Esophagus muscularis mucosa (tissue), 4 donors: ENCODE measurements at regions not wholly inside any gene's neighbourhood (a gene's known extent, or its start where the extent isn't known, plus 50 kb on each side); places are given as distances from the start of the nearest gene placed in this dataset.
"Not testable (repeated sequence)": the region's sequence is repeated elsewhere in the genome, so short reads cannot be mapped to it uniquely, and the experiment has no call there.

Experiments used
- DNase-seq: peaks from one replicate; pipeline ENCODE4 v3.0.0-alpha.2; 2017; ENCODE audit errors: extremely low spot score
- H3K27ac ChIP-seq, 4 donors: fragments of 200-600 bp; sonication (generic); replicated peaks in 1 of 4; 1 replicate in 3 of 4; 2 replicates in 1 of 4; pipeline ENCODE4 v1.5.1; 2016 to 2019; ENCODE audit warnings: mild to moderate bottlenecking in 1 of 4
- H3K27me3 ChIP-seq, 4 donors: fragments of 200-600 bp; sonication (generic); one replicate each; pipeline versions ENCODE4 v1.5.1 to v1.6.0; 2016 to 2019
- H3K36me3 ChIP-seq, 4 donors: fragments of 200-600 bp; sonication (generic); one replicate each; pipeline ENCODE4 v1.5.1; 2016 to 2019
- H3K4me1 ChIP-seq, 4 donors: fragments of 200-600 bp; sonication (generic); one replicate each; pipeline ENCODE4 v1.5.1; 2016 to 2019
- H3K4me3 ChIP-seq, 4 donors: fragments of 200-600 bp; sonication (generic); 1 replicate in 2 of 4; 2 replicates in 2 of 4; pipeline ENCODE4 v1.5.1; 2016 to 2019; ENCODE audit warnings: mild to moderate bottlenecking in 4 of 4, moderate library complexity in 1 of 4
- H3K9me3 ChIP-seq, 4 donors: fragments of 200-600 bp; sonication (generic); 1 replicate in 3 of 4; 2 replicates in 1 of 4; pipeline ENCODE4 v1.5.1; 2016 to 2019
- EP300 ChIP-seq: sonication (generic); formaldehyde crosslinking; IDR thresholded peaks from one replicate; pipeline ENCODE4 v1.6.1; 2017; ENCODE audit warnings: antibody characterized with exemption
- POLR2A ChIP-seq: fragments of 450-650 bp; IDR thresholded peaks from one replicate; pipeline ENCODE4 v1.6.1; 2017; ENCODE audit warnings: antibody characterized with exemption, moderate library complexity, mild to moderate bottlenecking, low read depth
- POLR2AphosphoS5 ChIP-seq, 2 donors: sonication (generic); formaldehyde crosslinking; IDR thresholded peaks; one replicate each; pipeline ENCODE4 v1.6.1; 2017; ENCODE audit warnings: antibody characterized with exemption in 2 of 2
- WGBS: methylation state at CpG from one replicate; pipeline ENCODE4 v1.1.5; 2018; 5-methylcytosine and 5-hydroxymethylcytosine counted together
- intact Hi-C: fragments of 100-400 bp; cut with DNase I; formaldehyde crosslinking; loops from one replicate; pipeline ENCODE4 v1.15.1; 2023
- TF ChIP-seq, protein P1 (sequence below), 3 experiments: fragments of 200-600 bp in 2 of 3; fragments of 450-650 bp in 1 of 3; sonication (generic) in 2 of 3; IDR thresholded peaks; one replicate each; pipeline ENCODE4 v1.5.1; 2017 to 2019; ENCODE audit warnings: antibody characterized with exemption in 3 of 3, mild to moderate bottlenecking in 2 of 3, moderate library complexity in 1 of 3

DNA sequence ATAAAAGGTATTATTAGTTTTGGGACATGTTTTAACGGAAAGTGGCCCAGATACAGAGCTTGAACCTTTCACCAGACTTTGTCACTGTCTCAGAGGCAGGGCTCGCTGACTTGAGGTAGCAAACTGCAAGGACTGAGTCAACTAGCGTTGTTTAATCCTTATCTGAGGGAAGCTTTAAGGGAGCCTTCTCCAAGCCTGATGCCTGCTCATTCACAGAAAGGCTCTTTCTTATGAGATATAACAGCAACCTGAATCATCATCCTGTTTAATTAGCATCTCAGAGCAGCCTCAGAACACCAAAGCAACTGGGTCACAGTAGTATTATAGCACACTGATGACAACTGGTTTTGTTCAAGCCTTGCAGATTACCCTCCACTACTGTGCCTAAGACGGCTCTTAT lies 54.2 kb upstream of the CYP2D6 start:
- DNase-seq: no peak
- no peaks in the 10 kb centered on the region for H3K27me3 ChIP-seq
- H3K27ac ChIP-seq: no peak overlapping the region
- WGBS: 96% methylated on average over 4 of the region's 4 CpGs
- peaks cover 7 to 36% (median 15%) of the 10 kb centered on the region in 4 donors for H3K4me1 ChIP-seq
- no peaks in the 10 kb centered on the region for H3K9me3 ChIP-seq
- intact Hi-C loops: no loop called here
- H3K36me3 ChIP-seq: no peaks in the 10 kb centered on the region
- H3K4me3 ChIP-seq: no peak overlapping the region
- TF ChIP-seq, protein P1, sequence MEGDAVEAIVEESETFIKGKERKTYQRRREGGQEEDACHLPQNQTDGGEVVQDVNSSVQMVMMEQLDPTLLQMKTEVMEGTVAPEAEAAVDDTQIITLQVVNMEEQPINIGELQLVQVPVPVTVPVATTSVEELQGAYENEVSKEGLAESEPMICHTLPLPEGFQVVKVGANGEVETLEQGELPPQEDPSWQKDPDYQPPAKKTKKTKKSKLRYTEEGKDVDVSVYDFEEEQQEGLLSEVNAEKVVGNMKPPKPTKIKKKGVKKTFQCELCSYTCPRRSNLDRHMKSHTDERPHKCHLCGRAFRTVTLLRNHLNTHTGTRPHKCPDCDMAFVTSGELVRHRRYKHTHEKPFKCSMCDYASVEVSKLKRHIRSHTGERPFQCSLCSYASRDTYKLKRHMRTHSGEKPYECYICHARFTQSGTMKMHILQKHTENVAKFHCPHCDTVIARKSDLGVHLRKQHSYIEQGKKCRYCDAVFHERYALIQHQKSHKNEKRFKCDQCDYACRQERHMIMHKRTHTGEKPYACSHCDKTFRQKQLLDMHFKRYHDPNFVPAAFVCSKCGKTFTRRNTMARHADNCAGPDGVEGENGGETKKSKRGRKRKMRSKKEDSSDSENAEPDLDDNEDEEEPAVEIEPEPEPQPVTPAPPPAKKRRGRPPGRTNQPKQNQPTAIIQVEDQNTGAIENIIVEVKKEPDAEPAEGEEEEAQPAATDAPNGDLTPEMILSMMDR (IDR thresholded peaks at IDR 0.05): no peak
- TF ChIP-seq POLR2A (no peak), EP300 (no peak), POLR2AphosphoS5 (IDR thresholded peaks at IDR 0.05) (no peak)

DNA sequence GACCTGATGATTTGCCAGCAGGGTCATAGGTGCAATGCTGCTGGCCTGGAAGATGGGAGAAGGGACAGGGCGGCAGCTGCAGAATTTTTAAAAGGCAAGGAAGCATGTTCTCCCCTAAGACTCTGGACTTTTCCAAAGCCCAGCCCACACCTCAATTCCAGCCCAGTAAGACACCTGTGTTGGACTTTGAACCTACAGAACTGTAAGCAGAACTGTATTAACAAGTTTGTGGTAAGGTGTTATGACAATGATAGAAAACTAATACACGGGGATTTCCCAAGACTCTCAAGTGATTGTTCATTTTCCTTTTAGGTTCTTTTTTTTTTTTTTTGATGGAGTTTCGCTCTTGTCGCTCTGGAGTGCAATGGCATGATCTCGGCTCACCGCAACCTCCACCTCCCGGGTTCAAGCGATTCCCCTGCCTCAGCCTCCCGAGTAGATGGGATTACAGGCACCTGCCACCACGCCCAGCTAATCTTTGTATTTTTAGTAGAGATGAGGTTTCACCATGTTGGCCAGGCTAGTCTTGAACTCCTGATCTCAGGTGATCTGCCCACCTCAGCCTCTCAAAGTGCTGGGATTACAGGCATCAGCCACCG lies 53.0 kb upstream of the CYP2D6 start:
- H3K27me3 ChIP-seq, intact Hi-C loops, H3K9me3 ChIP-seq, H3K36me3 ChIP-seq, H3K27ac ChIP-seq, DNase-seq, H3K4me3 ChIP-seq: not testable (repeated sequence)
- H3K4me1 ChIP-seq: peaks cover 7 to 40% (median 19%) of the 10 kb centered on the region in 4 donors
- WGBS: 96% methylated on average over 11 of the region's 11 CpGs

DNA sequence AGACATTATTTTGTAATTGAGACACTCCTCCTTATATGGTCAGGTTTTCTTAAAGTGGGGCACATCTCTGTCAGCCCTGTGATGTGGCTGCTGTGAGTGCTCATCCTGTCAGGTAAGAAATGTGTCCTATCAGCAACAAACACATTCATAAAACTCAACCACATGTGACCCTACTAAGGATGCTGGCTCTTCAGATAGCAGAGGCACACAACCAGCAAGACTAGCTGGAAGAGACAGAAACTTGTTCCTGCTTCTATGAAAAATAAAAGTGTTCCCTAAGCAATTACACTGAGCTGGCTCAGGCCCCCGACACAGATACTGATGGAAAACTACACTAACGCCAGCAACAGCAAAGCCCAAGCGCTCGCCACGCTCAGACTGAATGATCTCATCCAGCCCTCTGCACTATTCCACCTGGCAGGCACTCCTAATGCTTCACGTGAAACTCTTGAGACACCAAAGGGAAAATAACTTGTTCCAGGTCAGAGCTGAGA lies 49.8 kb upstream of the CYP2D6 start:
- Histone ChIP-seq H3K27ac (peak overlapping the region in 3 of 4 donors; percentile 28 to 63 (median 58)), H3K4me3 (no peak overlapping the region), H3K27me3 (no peaks in the 10 kb centered on the region), H3K36me3 (peaks cover 0 to 19% (median 4%) of the 10 kb centered on the region in 4 donors), H3K9me3 (no peaks in the 10 kb centered on the region), H3K4me1 (peaks cover 7 to 43% (median 24%) of the 10 kb centered on the region in 4 donors)
- intact Hi-C loops: no loop called here
- 38% methylated on average over 6 of the region's 6 CpGs for WGBS
- TF ChIP-seq, protein P1 (IDR thresholded peaks at IDR 0.05): no peak
- TF ChIP-seq POLR2A: no peak
- no peak for TF ChIP-seq EP300
- TF ChIP-seq POLR2AphosphoS5 (IDR thresholded peaks at IDR 0.05): peak in 1 of 2 donors; percentile 65
- DNase-seq: peak; percentile 92
